IPS-18c (cell line): ENCODE measurements at regions not wholly inside any gene's neighbourhood (a gene's known extent, or its start where the extent isn't known, plus 50 kb on each side); places are given as distances from the start of the nearest gene placed in this dataset.

Experiments
- H3K4me3 ChIP-seq: 2 replicates; pipeline ENCODE4 v1.7.0; 2013; ENCODE audit warnings: low read depth, mild to moderate bottlenecking, low read length, moderate library complexity; ENCODE audit not compliant: insufficient read depth
- H3K9me3 ChIP-seq: one replicate; pipeline ENCODE4 v1.6.1; 2013; ENCODE audit warnings: mild to moderate bottlenecking, low read length, moderate library complexity; ENCODE audit not compliant: control insufficient read depth, insufficient read depth

GRCh38 chr13:94784066-94784465, 71.7 kb upstream of the SOX21 start:
- Histone ChIP-seq H3K9me3 (no peaks in the 10 kb centered on the region), H3K4me3 (no peak overlapping the region)

- no peaks in the 10 kb centered on the region for H3K9me3 ChIP-seq
- H3K4me3 ChIP-seq, result no peak overlapping the region
Observed at GRCh38 chr13:94783489-94783888, 71.1 kb upstream of the SOX21 start.

GRCh38 chr13:94780421-94780820, 68.1 kb upstream of the SOX21 start:
- H3K4me3 ChIP-seq, result no peak overlapping the region

GRCh38 chr13:94778986-94779385, 66.6 kb upstream of the SOX21 start:
- no peak overlapping the region for H3K4me3 ChIP-seq

More at GRCh38 chr13:94780421-94780820, 68.1 kb upstream of the SOX21 start:
- H3K9me3 ChIP-seq, result no peaks in the 10 kb centered on the region

GRCh38 chr13:94778585-94778984, 66.2 kb upstream of the SOX21 start:
- H3K9me3 ChIP-seq, result no peaks in the 10 kb centered on the region
- no peak overlapping the region for H3K4me3 ChIP-seq

More at GRCh38 chr13:94778986-94779385, 66.6 kb upstream of the SOX21 start:
- H3K9me3 ChIP-seq, result no peaks in the 10 kb centered on the region

DNA sequence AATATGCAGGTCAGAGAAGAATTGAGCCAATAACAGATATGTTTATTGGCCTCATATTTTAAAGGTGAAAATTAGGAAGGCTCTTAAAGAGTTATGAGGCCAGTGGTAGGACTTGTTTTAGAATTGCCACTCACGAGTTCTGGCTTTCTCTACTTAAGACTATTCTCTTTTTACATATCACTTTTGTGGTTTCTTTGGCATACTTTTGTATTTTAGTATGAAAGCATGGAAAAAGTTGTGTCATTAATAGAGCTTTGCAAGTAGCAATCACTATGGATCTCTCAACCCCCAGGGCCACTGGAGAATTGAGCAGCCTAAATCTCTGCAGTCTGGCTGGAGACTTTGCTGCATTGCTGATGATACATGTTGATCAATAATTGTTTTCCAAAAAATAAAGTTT, 64.6 kb upstream of the SOX21 start:
- Histone ChIP-seq H3K4me3 (no peak overlapping the region), H3K9me3 (no peaks in the 10 kb centered on the region)

DNA sequence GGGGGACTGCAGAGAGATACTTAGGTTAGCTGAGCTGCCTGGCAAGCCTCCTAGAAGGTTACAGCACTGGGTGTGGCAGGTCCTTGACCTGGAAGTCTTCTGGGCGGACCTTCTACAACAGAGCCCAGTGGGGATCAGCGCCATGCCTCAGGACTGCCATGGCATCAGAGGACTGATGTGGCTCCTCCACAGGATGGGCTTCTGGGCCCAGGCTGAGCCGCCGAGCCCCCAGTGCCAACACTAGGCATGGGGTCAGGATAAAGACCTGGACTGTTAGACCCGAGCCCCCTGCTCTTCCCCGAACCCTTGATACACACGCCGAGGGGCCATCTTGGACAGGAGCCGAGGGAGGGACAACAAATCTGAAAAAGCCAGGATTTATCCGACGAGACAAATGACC, 64.0 kb upstream of the SOX21 start:
- no peaks in the 10 kb centered on the region for H3K9me3 ChIP-seq
- no peak overlapping the region for H3K4me3 ChIP-seq

DNA sequence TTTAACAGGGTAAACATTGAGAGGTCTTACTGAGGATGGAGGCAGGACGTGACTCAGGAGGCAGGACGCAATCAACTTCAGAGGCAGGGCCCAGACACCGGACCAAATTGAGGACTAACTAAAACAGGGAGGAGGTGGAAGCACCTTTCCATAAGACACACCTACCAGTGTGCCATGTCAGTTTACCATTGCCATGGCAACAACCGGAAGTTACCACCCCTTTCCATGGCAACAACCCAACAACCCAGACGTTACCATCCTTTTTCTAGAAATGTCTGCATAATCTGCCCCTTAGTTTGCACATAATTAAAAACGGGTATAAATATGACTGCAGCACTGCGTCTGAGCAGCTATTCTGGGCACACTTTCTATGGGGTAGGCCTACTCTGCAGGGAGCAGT, 53.5 kb upstream of the SOX21 start:
- Histone ChIP-seq H3K9me3 (no peaks in the 10 kb centered on the region), H3K4me3 (no peak overlapping the region)

GRCh38 chr13:94764576-94765321, 52.4 kb upstream of the SOX21 start:
- H3K4me3 ChIP-seq, result no peak overlapping the region
- H3K9me3 ChIP-seq, result no peaks in the 10 kb centered on the region
